ENCODE measurements at regions not wholly inside any gene's neighbourhood (a gene's known extent, or its start where the extent isn't known, plus 50 kb on each side); places are given as distances from the start of the nearest gene placed in this dataset.

- Histone ChIP-seq H3K9me3 (ENCODE audit: control insufficient read depth, insufficient read depth, low read length) (no peaks in the 10 kb centered on the region), H3K4me1 (ENCODE audit: control insufficient read depth, low read length) (no peaks in the 10 kb centered on the region), H3K9me2 (replicated peaks; ENCODE audit: control insufficient read depth, low read length) (no peaks in the 10 kb centered on the region), H3K27me3 (ENCODE audit: control insufficient read depth, low read length) (no peaks in the 10 kb centered on the region), H3K27ac (ENCODE audit: low read depth, low read length) (no peak overlapping the region), H3K79me2 (ENCODE audit: control insufficient read depth, low read length) (no peaks in the 10 kb centered on the region), H3K4me3 (ENCODE audit: low read length) (no peak overlapping the region), H3K36me3 (ENCODE audit: control insufficient read depth, low read length) (no peaks in the 10 kb centered on the region), H4K20me1 (ENCODE audit: control insufficient read depth, insufficient read depth, low read depth, low read length) (no peaks in the 10 kb centered on the region), H3K4me2 (ENCODE audit: low read length) (no peak overlapping the region), H3F3A (ENCODE audit: control insufficient read depth, insufficient read depth) (no peaks in the 10 kb centered on the region)
- TF ChIP-seq CTCF (IDR thresholded peaks at IDR 0.05; ENCODE audit: low read depth, low read length, poor library complexity, severe bottlenecking) (no peak), EZH2phosphoT487 (IDR thresholded peaks at IDR 0.05; ENCODE audit: borderline replicate concordance, low read length) (no peak)
These were observed 328.1 kb upstream of the KITLG start for GRCh38 chr12:88908345-88908744.

- H4K20me1 ChIP-seq (ENCODE audit: control insufficient read depth, insufficient read depth, low read depth, low read length) = no peaks in the 10 kb centered on the region
- no peak overlapping the region for H3K4me3 ChIP-seq (ENCODE audit: low read length)
- no peaks in the 10 kb centered on the region for H3K9me2 ChIP-seq (replicated peaks; ENCODE audit: control insufficient read depth, low read length)
- no peaks in the 10 kb centered on the region for H3K4me1 ChIP-seq (ENCODE audit: control insufficient read depth, low read length)
- no peaks in the 10 kb centered on the region for H3K79me2 ChIP-seq (ENCODE audit: control insufficient read depth, low read length)
- H3K4me2 ChIP-seq (ENCODE audit: low read length) = no peak overlapping the region
- H3K27ac ChIP-seq (ENCODE audit: low read depth, low read length) = no peak overlapping the region
- H3K9me3 ChIP-seq (ENCODE audit: control insufficient read depth, insufficient read depth, low read length) = no peaks in the 10 kb centered on the region
- no peaks in the 10 kb centered on the region for H3K36me3 ChIP-seq (ENCODE audit: control insufficient read depth, low read length)
- TF ChIP-seq EZH2phosphoT487 (IDR thresholded peaks at IDR 0.05; ENCODE audit: borderline replicate concordance, low read length) (no peak), CTCF (IDR thresholded peaks at IDR 0.05; ENCODE audit: low read depth, low read length, poor library complexity, severe bottlenecking) (no peak)
- H3K27me3 ChIP-seq (ENCODE audit: control insufficient read depth, low read length) = no peaks in the 10 kb centered on the region
- no peaks in the 10 kb centered on the region for H3F3A ChIP-seq (ENCODE audit: control insufficient read depth, insufficient read depth)
These were observed 324.4 kb upstream of the KITLG start for GRCh38 chr12:88904705-88905104.

GRCh38 chr12:88903333-88903732 is 323.1 kb upstream of the KITLG start:
- Histone ChIP-seq H3K4me1 (ENCODE audit: control insufficient read depth, low read length) (no peaks in the 10 kb centered on the region), H3K27me3 (ENCODE audit: control insufficient read depth, low read length) (no peaks in the 10 kb centered on the region), H3K27ac (ENCODE audit: low read depth, low read length) (no peak overlapping the region), H3K9me2 (replicated peaks; ENCODE audit: control insufficient read depth, low read length) (no peaks in the 10 kb centered on the region), H3K4me3 (ENCODE audit: low read length) (no peak overlapping the region), H3F3A (ENCODE audit: control insufficient read depth, insufficient read depth) (no peaks in the 10 kb centered on the region), H3K79me2 (ENCODE audit: control insufficient read depth, low read length) (no peaks in the 10 kb centered on the region), H3K9me3 (ENCODE audit: control insufficient read depth, insufficient read depth, low read length) (no peaks in the 10 kb centered on the region), H4K20me1 (ENCODE audit: control insufficient read depth, insufficient read depth, low read depth, low read length) (no peaks in the 10 kb centered on the region), H3K4me2 (ENCODE audit: low read length) (no peak overlapping the region), H3K36me3 (ENCODE audit: control insufficient read depth, low read length) (no peaks in the 10 kb centered on the region)
- no peak for TF ChIP-seq EZH2phosphoT487 (IDR thresholded peaks at IDR 0.05; ENCODE audit: borderline replicate concordance, low read length)
- TF ChIP-seq CTCF (IDR thresholded peaks at IDR 0.05; ENCODE audit: low read depth, low read length, poor library complexity, severe bottlenecking) = no peak

GRCh38 chr12:88897723-88898122 is 317.5 kb upstream of the KITLG start:
- no peak for TF ChIP-seq CTCF (IDR thresholded peaks at IDR 0.05; ENCODE audit: low read depth, low read length, poor library complexity, severe bottlenecking)
- no peak for TF ChIP-seq EZH2phosphoT487 (IDR thresholded peaks at IDR 0.05; ENCODE audit: borderline replicate concordance, low read length)
- no peaks in the 10 kb centered on the region for H3K9me2 ChIP-seq (replicated peaks; ENCODE audit: control insufficient read depth, low read length)

More at GRCh38 chr12:88897723-88898122, 317.5 kb upstream of the KITLG start:
- H4K20me1 ChIP-seq (ENCODE audit: control insufficient read depth, insufficient read depth, low read depth, low read length) = no peaks in the 10 kb centered on the region
- H3K27ac ChIP-seq (ENCODE audit: low read depth, low read length) = no peak overlapping the region
- no peaks in the 10 kb centered on the region for H3K79me2 ChIP-seq (ENCODE audit: control insufficient read depth, low read length)
- no peaks in the 10 kb centered on the region for H3K4me1 ChIP-seq (ENCODE audit: control insufficient read depth, low read length)
- H3K9me3 ChIP-seq (ENCODE audit: control insufficient read depth, insufficient read depth, low read length) = no peaks in the 10 kb centered on the region
- H3K4me3 ChIP-seq (ENCODE audit: low read length) = no peak overlapping the region
- H3K27me3 ChIP-seq (ENCODE audit: control insufficient read depth, low read length) = no peaks in the 10 kb centered on the region
- H3K36me3 ChIP-seq (ENCODE audit: control insufficient read depth, low read length) = no peaks in the 10 kb centered on the region
- no peaks in the 10 kb centered on the region for H3F3A ChIP-seq (ENCODE audit: control insufficient read depth, insufficient read depth)
- H3K4me2 ChIP-seq (ENCODE audit: low read length) = no peak overlapping the region

All from DOHH2 (cell line).